Fibroblast of lung (primary cell): ENCODE measurements at regions not wholly inside any gene's neighbourhood (a gene's known extent, or its start where the extent isn't known, plus 50 kb on each side); places are given as distances from the start of the nearest gene placed in this dataset.

Source experiments
- EZH2 ChIP-seq: IDR thresholded peaks from 2 replicates; pipeline ENCODE4 v1.5.1; 2012; ENCODE audit warnings: low read length, control low read depth, mild to moderate bottlenecking; ENCODE audit errors: missing control alignments
- TF ChIP-seq, protein P1 (sequence below), 2 donors: IDR thresholded peaks in 1 of 2; conservative IDR thresholded peaks in 1 of 2; 1 replicate in 1 of 2; 2 replicates in 1 of 2; pipeline ENCODE4 v1.5.1; 2011 to 2012; ENCODE audit warnings: low read length in 2 of 2, control low read depth in 1 of 2, inconsistent platforms in 1 of 2, low read depth in 1 of 2, mild to moderate bottlenecking in 1 of 2

DNA sequence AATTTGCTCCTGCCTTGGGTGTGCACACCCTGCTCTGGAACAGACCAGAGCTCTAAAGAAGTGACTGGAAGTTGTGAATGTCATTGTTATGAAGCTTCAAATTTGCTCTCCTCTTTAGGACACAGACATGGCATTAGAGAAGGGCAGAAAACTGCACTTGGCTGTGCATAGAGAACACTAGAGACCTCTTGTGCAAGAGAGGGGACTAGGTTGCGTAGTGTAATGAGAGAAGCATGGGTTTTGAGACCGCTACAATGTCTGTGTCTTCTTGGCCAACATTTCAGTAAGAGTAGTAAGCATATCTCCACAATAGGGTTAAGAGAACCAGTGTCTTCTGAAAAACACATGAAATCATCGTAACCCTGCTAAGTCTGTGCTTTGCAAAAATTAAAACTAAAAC lies 423.3 kb downstream of the SPRY2 start:
- TF ChIP-seq, protein P1, sequence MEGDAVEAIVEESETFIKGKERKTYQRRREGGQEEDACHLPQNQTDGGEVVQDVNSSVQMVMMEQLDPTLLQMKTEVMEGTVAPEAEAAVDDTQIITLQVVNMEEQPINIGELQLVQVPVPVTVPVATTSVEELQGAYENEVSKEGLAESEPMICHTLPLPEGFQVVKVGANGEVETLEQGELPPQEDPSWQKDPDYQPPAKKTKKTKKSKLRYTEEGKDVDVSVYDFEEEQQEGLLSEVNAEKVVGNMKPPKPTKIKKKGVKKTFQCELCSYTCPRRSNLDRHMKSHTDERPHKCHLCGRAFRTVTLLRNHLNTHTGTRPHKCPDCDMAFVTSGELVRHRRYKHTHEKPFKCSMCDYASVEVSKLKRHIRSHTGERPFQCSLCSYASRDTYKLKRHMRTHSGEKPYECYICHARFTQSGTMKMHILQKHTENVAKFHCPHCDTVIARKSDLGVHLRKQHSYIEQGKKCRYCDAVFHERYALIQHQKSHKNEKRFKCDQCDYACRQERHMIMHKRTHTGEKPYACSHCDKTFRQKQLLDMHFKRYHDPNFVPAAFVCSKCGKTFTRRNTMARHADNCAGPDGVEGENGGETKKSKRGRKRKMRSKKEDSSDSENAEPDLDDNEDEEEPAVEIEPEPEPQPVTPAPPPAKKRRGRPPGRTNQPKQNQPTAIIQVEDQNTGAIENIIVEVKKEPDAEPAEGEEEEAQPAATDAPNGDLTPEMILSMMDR (conservative IDR thresholded peaks at IDR 0.05 in 1 of 2, IDR thresholded peaks at IDR 0.05 in 1 of 2; ENCODE audit: low read depth in 1 of 2, low read length in 2 of 2): no peak
- TF ChIP-seq EZH2: no peak
